Neural cell (in vitro differentiated cells): ENCODE measurements at regions not wholly inside any gene's neighbourhood (a gene's known extent, or its start where the extent isn't known, plus 50 kb on each side); places are given as distances from the start of the nearest gene placed in this dataset.

Experiments
- H2AFZ ChIP-seq: fragments of 200-600, 300-800 bp; sonication (generic), shearing (Covaris generic); 2 replicates; pipeline ENCODE4 v1.6.0; 2014; ENCODE audit warnings: low read depth, mild to moderate bottlenecking, antibody characterized with exemption, low read length, moderate library complexity
- H3F3A ChIP-seq: fragments of 200-600 bp; shearing (Covaris generic); 2 replicates; pipeline ENCODE4 v1.6.1; 2016; ENCODE audit warnings: mild to moderate bottlenecking, moderate library complexity, mixed read lengths, antibody characterized with exemption, low read length; ENCODE audit not compliant: insufficient read depth, poor library complexity, severe bottlenecking
- H3K27ac ChIP-seq: fragments of 200-600, 300-800 bp; sonication (generic), shearing (Covaris generic); 2 replicates; pipeline ENCODE4 v1.5.1; 2014; ENCODE audit warnings: mild to moderate bottlenecking, low read length, moderate library complexity
- H3K27me3 ChIP-seq: fragments of 300-800, 200-600 bp; sonication (generic), shearing (Covaris generic); 2 replicates; pipeline ENCODE4 v1.6.0; 2014; ENCODE audit warnings: mild to moderate bottlenecking, low read depth, low read length, moderate library complexity; ENCODE audit not compliant: insufficient read depth
- H3K36me3 ChIP-seq: fragments of 300-800, 200-600 bp; sonication (generic), shearing (Covaris generic); 2 replicates; pipeline ENCODE4 v1.5.1; 2014; ENCODE audit warnings: mild to moderate bottlenecking, antibody characterized with exemption, low read length, moderate library complexity; ENCODE audit not compliant: insufficient read depth
- H3K4me2 ChIP-seq: fragments of 300-800, 200-600 bp; sonication (generic), shearing (Covaris generic); 2 replicates; pipeline ENCODE4 v1.6.0; 2014; ENCODE audit warnings: mild to moderate bottlenecking, low read length
- H3K4me3 ChIP-seq: fragments of 300-800, 200-600 bp; sonication (generic), shearing (Covaris generic); 2 replicates; pipeline ENCODE4 v1.5.1; 2014; ENCODE audit warnings: mild to moderate bottlenecking, low read length, moderate library complexity
- H3K79me2 ChIP-seq: fragments of 200-600 bp; shearing (Covaris generic); replicated peaks from 2 replicates; pipeline ENCODE4 v1.6.0; 2014; ENCODE audit warnings: mild to moderate bottlenecking, low read length, moderate library complexity; ENCODE audit not compliant: insufficient read depth
- H3K9ac ChIP-seq: fragments of 300-800, 200-600 bp; sonication (generic), shearing (Covaris generic); 2 replicates; pipeline ENCODE4 v1.6.1; 2016; ENCODE audit warnings: mild to moderate bottlenecking, low read length, mixed read lengths
- H3K9me2 ChIP-seq: fragments of 200-600 bp; shearing (Covaris generic); 2 replicates; pipeline ENCODE4 v1.6.1; 2016; ENCODE audit warnings: mild to moderate bottlenecking, low read length, mixed read lengths; ENCODE audit not compliant: insufficient read depth
- H3K9me3 ChIP-seq: fragments of 200-600, 300-800 bp; sonication (generic), shearing (Covaris generic); 2 replicates; pipeline ENCODE4 v1.6.1; 2016; ENCODE audit warnings: mild to moderate bottlenecking, mixed run types, low read length, moderate library complexity, mixed read lengths
- H4K20me1 ChIP-seq: fragments of 200-600 bp; shearing (Covaris generic); 2 replicates; pipeline ENCODE4 v1.6.1; 2016; ENCODE audit warnings: mild to moderate bottlenecking, mixed run types; ENCODE audit not compliant: insufficient read depth
- EP300 ChIP-seq: fragments of 450-650 bp; conservative IDR thresholded peaks from 2 replicates; pipeline ENCODE4 v1.6.1; 2014; ENCODE audit warnings: antibody characterized with exemption, mild to moderate bottlenecking, moderate library complexity; ENCODE audit not compliant: poor library complexity, severe bottlenecking
- EZH2 ChIP-seq: fragments of 200-600, 300-800 bp; shearing (Covaris generic), sonication (generic); IDR thresholded peaks from 2 replicates; pipeline ENCODE4 v1.6.1; 2014; ENCODE audit warnings: antibody characterized with exemption, low read length, borderline replicate concordance, mild to moderate bottlenecking; ENCODE audit not compliant: insufficient read depth, poor library complexity, severe bottlenecking
- MXI1 ChIP-seq: fragments of 450-650 bp; conservative IDR thresholded peaks from 2 replicates; pipeline ENCODE4 v1.6.1; 2014; ENCODE audit warnings: antibody characterized with exemption, mild to moderate bottlenecking; ENCODE audit not compliant: poor library complexity, severe bottlenecking
- POLR2AphosphoS5 ChIP-seq: IDR thresholded peaks from 2 replicates; pipeline ENCODE4 v1.6.1; 2012
- RAD21 ChIP-seq: fragments of 450-650 bp; conservative IDR thresholded peaks from 2 replicates; pipeline ENCODE4 v1.6.1; 2014; ENCODE audit warnings: antibody characterized with exemption, mild to moderate bottlenecking, moderate library complexity
- SMC3 ChIP-seq: fragments of 450-650 bp; conservative IDR thresholded peaks from 2 replicates; pipeline ENCODE4 v1.6.1; 2014; ENCODE audit warnings: antibody characterized with exemption, mild to moderate bottlenecking, moderate library complexity; ENCODE audit not compliant: poor library complexity
- TAF1 ChIP-seq: IDR thresholded peaks from 2 replicates; pipeline ENCODE4 v1.6.1; 2012; ENCODE audit warnings: low read depth
- TF ChIP-seq, protein P1 (sequence below): fragments of 450-650 bp; IDR thresholded peaks from 2 replicates; pipeline ENCODE4 v1.5.1; 2014; ENCODE audit warnings: antibody characterized with exemption, mild to moderate bottlenecking, moderate library complexity; ENCODE audit not compliant: poor library complexity, severe bottlenecking
- TF ChIP-seq, protein P2 (sequence below): IDR thresholded peaks from 2 replicates; pipeline ENCODE4 v1.6.1; 2012; ENCODE audit warnings: borderline replicate concordance

DNA sequence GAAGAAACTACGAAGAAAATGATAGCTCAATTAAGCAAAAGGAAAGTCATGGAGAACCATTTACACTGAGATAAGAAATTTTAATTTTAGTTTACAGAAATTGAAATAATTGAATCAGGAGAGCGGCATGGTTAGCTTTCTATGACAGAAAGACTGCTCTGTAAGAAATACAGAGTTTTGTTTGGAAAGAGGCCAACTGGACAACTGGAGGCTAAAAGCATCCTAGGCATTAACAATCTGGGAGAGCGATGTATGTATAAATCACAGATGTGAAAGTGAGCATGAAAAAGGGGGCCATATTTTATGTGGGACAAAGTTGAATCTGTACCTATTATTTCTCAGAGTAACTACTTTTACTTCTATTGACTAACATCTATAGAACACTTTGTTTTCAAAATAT, 1608.8 kb upstream of the PCDH20 start:
- no peaks in the 10 kb centered on the region for H3K36me3 ChIP-seq
- H3K79me2 ChIP-seq = no peaks in the 10 kb centered on the region
- no peaks in the 10 kb centered on the region for H4K20me1 ChIP-seq

GRCh38 chr13:63011996-63012395, 1596.3 kb upstream of the PCDH20 start:
- H3K9me3 ChIP-seq = peaks cover 16% of the 10 kb centered on the region
- TF ChIP-seq, protein P1, sequence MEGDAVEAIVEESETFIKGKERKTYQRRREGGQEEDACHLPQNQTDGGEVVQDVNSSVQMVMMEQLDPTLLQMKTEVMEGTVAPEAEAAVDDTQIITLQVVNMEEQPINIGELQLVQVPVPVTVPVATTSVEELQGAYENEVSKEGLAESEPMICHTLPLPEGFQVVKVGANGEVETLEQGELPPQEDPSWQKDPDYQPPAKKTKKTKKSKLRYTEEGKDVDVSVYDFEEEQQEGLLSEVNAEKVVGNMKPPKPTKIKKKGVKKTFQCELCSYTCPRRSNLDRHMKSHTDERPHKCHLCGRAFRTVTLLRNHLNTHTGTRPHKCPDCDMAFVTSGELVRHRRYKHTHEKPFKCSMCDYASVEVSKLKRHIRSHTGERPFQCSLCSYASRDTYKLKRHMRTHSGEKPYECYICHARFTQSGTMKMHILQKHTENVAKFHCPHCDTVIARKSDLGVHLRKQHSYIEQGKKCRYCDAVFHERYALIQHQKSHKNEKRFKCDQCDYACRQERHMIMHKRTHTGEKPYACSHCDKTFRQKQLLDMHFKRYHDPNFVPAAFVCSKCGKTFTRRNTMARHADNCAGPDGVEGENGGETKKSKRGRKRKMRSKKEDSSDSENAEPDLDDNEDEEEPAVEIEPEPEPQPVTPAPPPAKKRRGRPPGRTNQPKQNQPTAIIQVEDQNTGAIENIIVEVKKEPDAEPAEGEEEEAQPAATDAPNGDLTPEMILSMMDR = no peak
- TF ChIP-seq TAF1 = no peak
- TF ChIP-seq RAD21 = no peak
- TF ChIP-seq SMC3 = no peak
- no peak for TF ChIP-seq MXI1
- TF ChIP-seq, protein P2, sequence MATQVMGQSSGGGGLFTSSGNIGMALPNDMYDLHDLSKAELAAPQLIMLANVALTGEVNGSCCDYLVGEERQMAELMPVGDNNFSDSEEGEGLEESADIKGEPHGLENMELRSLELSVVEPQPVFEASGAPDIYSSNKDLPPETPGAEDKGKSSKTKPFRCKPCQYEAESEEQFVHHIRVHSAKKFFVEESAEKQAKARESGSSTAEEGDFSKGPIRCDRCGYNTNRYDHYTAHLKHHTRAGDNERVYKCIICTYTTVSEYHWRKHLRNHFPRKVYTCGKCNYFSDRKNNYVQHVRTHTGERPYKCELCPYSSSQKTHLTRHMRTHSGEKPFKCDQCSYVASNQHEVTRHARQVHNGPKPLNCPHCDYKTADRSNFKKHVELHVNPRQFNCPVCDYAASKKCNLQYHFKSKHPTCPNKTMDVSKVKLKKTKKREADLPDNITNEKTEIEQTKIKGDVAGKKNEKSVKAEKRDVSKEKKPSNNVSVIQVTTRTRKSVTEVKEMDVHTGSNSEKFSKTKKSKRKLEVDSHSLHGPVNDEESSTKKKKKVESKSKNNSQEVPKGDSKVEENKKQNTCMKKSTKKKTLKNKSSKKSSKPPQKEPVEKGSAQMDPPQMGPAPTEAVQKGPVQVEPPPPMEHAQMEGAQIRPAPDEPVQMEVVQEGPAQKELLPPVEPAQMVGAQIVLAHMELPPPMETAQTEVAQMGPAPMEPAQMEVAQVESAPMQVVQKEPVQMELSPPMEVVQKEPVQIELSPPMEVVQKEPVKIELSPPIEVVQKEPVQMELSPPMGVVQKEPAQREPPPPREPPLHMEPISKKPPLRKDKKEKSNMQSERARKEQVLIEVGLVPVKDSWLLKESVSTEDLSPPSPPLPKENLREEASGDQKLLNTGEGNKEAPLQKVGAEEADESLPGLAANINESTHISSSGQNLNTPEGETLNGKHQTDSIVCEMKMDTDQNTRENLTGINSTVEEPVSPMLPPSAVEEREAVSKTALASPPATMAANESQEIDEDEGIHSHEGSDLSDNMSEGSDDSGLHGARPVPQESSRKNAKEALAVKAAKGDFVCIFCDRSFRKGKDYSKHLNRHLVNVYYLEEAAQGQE = no peak
- no peak for TF ChIP-seq EP300
- no peak for TF ChIP-seq EZH2
- TF ChIP-seq POLR2AphosphoS5 = no peak

More for the DNA sequence above, 1608.8 kb upstream of the PCDH20 start:
- H3K9me2 ChIP-seq = no peaks in the 10 kb centered on the region
- TF ChIP-seq TAF1 (no peak), POLR2AphosphoS5 (no peak), MXI1 (no peak), EZH2 (no peak), RAD21 (no peak), SMC3 (no peak), EP300 (no peak)
- TF ChIP-seq, protein P1 = no peak
- TF ChIP-seq, protein P2 = no peak
- no peak overlapping the region for H3K9ac ChIP-seq
- no peaks in the 10 kb centered on the region for H3F3A ChIP-seq
- no peak overlapping the region for H3K4me2 ChIP-seq
- H3K4me3 ChIP-seq = no peak overlapping the region
- H3K9me3 ChIP-seq = no peaks in the 10 kb centered on the region
- H2AFZ ChIP-seq = no peak overlapping the region
- H3K27me3 ChIP-seq = no peaks in the 10 kb centered on the region
- no peak overlapping the region for H3K27ac ChIP-seq

More at GRCh38 chr13:63011996-63012395, 1596.3 kb upstream of the PCDH20 start:
- H2AFZ ChIP-seq = no peak overlapping the region
- H3F3A ChIP-seq = no peaks in the 10 kb centered on the region
- no peak overlapping the region for H3K4me2 ChIP-seq
- no peaks in the 10 kb centered on the region for H4K20me1 ChIP-seq
- no peaks in the 10 kb centered on the region for H3K36me3 ChIP-seq
- no peaks in the 10 kb centered on the region for H3K79me2 ChIP-seq
- H3K27me3 ChIP-seq = no peaks in the 10 kb centered on the region
- H3K9me2 ChIP-seq = no peaks in the 10 kb centered on the region
- H3K27ac ChIP-seq = no peak overlapping the region
- no peak overlapping the region for H3K4me3 ChIP-seq
- no peak overlapping the region for H3K9ac ChIP-seq
